ENCODE measurements at regions not wholly inside any gene's neighbourhood (a gene's known extent, or its start where the extent isn't known, plus 50 kb on each side); places are given as distances from the start of the nearest gene placed in this dataset.

GRCh38 chr15:91704343-91704742, 149.2 kb upstream of the SLCO3A1 start:
- intact Hi-C loops (cut with micrococcal nuclease) = no loop called here
- H4K20me1 ChIP-seq (replicated peaks; ENCODE audit: control insufficient read depth, insufficient read depth, low read length) = no peaks in the 10 kb centered on the region
- no peaks in the 10 kb centered on the region for H3K9me3 ChIP-seq (replicated peaks; ENCODE audit: control insufficient read depth, insufficient read depth, low read depth, low read length)
- no peak overlapping the region for H3K4me3 ChIP-seq
- no peak overlapping the region for H3K4me2 ChIP-seq (ENCODE audit: insufficient read depth, low read length)
- CTCF ChIA-PET (ENCODE audit: low intra/inter-chr PET ratio) = no interaction called here
- no peak overlapping the region for H3K9ac ChIP-seq (ENCODE audit: insufficient read depth in 1 of 2, low read depth in 2 of 2, low read length in 2 of 2)
- no peak overlapping the region for H2AFZ ChIP-seq (ENCODE audit: low read depth, low read length)
- no peaks in the 10 kb centered on the region for H3K4me1 ChIP-seq (replicated peaks in 1 of 2; ENCODE audit: control insufficient read depth in 2 of 2, insufficient read depth in 2 of 2, low read length in 2 of 2)
- H3K9me1 ChIP-seq (ENCODE audit: control insufficient read depth, insufficient read depth, low read length) = peaks cover 2% of the 10 kb centered on the region
- in situ Hi-C loops (cut with MboI) = no loop called here
- POLR2A ChIA-PET = no interaction called here
- H3K79me2 ChIP-seq (ENCODE audit: control insufficient read depth, insufficient read depth, low read length) = no peaks in the 10 kb centered on the region
- TF ChIP-seq TBP (optimal IDR thresholded peaks at IDR 0.05; ENCODE audit: low read depth, low read length) (no peak), CUX1 (CRISPR knock-in tag; IDR thresholded peaks at IDR 0.05) (no peak)
- ATAC-seq (no peak), FAIRE-seq (no peak), DNase-seq (ENCODE audit: extremely low read depth in 1 of 4, low spot score in 3 of 4) (no peak)
- BruUV-seq (replicated peaks) = no TSS peak
- WGBS (ENCODE audit: insufficient coverage, low coverage, missing lambda C conversion rate) = 0% methylated on average over 5 of the region's 5 CpGs
- H3K27me3 ChIP-seq (ENCODE audit: control insufficient read depth in 2 of 2, insufficient read depth in 2 of 2, low read length in 2 of 2) = no peaks in the 10 kb centered on the region
- H3K36me3 ChIP-seq (ENCODE audit: control insufficient read depth, insufficient read depth, low read length) = no peaks in the 10 kb centered on the region
- H3K27ac ChIP-seq (ENCODE audit: extremely low read depth, low read depth, low read length) = no peak overlapping the region
